ENCODE measurements at regions not wholly inside any gene's neighbourhood (a gene's known extent, or its start where the extent isn't known, plus 50 kb on each side); places are given as distances from the start of the nearest gene placed in this dataset.

GRCh38 chr20:60804918-60805630 is 447.0 kb upstream of the CDH4 start:
- DNase-seq = no peak

GRCh38 chr20:60806354-60806753 is 445.7 kb upstream of the CDH4 start:
- no peak for DNase-seq

- no peak for DNase-seq
Measured at GRCh38 chr20:60806824-60807223, 445.2 kb upstream of the CDH4 start.

GRCh38 chr20:60808003-60808672 is 443.9 kb upstream of the CDH4 start:
- no peak for DNase-seq

GRCh38 chr20:60808701-60809100 is 443.4 kb upstream of the CDH4 start:
- DNase-seq = no peak

GRCh38 chr20:60810561-60810960 is 441.5 kb upstream of the CDH4 start:
- no peak for DNase-seq

- DNase-seq = no peak
Measured at GRCh38 chr20:60812561-60812960, 439.5 kb upstream of the CDH4 start.

GRCh38 chr20:60813066-60813465 is 439.0 kb upstream of the CDH4 start:
- DNase-seq = no peak

GRCh38 chr20:60815656-60816055 is 436.4 kb upstream of the CDH4 start:
- DNase-seq = no peak

- DNase-seq = no peak
Measured at GRCh38 chr20:60816901-60817300, 435.2 kb upstream of the CDH4 start.

GRCh38 chr20:60817891-60818290 is 434.2 kb upstream of the CDH4 start:
- DNase-seq = peak; percentile 35

GRCh38 chr20:60819511-60819910 is 432.6 kb upstream of the CDH4 start:
- DNase-seq = no peak

GRCh38 chr20:60820149-60820548 is 431.9 kb upstream of the CDH4 start:
- DNase-seq = no peak

GRCh38 chr20:60820918-60821317 is 431.1 kb upstream of the CDH4 start:
- DNase-seq = no peak

GRCh38 chr20:60822699-60823607 is 429.1 kb upstream of the CDH4 start:
- DNase-seq = no peak

- no peak for DNase-seq
Measured at GRCh38 chr20:60835876-60836275, 416.2 kb upstream of the CDH4 start.

GRCh38 chr20:60837173-60837770 is 414.8 kb upstream of the CDH4 start:
- no peak for DNase-seq

- no peak for DNase-seq
Measured at GRCh38 chr20:60838297-60838696, 413.8 kb upstream of the CDH4 start.

- DNase-seq = no peak
Measured at GRCh38 chr20:60840971-60841370, 411.1 kb upstream of the CDH4 start.

- DNase-seq = no peak
Measured at GRCh38 chr20:60845146-60845545, 406.9 kb upstream of the CDH4 start.

GRCh38 chr20:60851826-60852704 is 400.0 kb upstream of the CDH4 start:
- no peak for DNase-seq

Data from left kidney (tissue), 1 donor.